AG09319 (cell line): ENCODE measurements at regions not wholly inside any gene's neighbourhood (a gene's known extent, or its start where the extent isn't known, plus 50 kb on each side); places are given as distances from the start of the nearest gene placed in this dataset.

Source experiments
- DNase-seq: peaks from one replicate; pipeline ENCODE4 v3.0.0-alpha.2; 2010; ENCODE audit warnings: low read depth; ENCODE audit errors: extremely low read depth
- TF ChIP-seq, protein P1 (sequence below): IDR thresholded peaks from 2 replicates; pipeline ENCODE4 v1.5.1; 2011; ENCODE audit warnings: low read depth, mild to moderate bottlenecking, inconsistent platforms, low read length, moderate library complexity

DNA sequence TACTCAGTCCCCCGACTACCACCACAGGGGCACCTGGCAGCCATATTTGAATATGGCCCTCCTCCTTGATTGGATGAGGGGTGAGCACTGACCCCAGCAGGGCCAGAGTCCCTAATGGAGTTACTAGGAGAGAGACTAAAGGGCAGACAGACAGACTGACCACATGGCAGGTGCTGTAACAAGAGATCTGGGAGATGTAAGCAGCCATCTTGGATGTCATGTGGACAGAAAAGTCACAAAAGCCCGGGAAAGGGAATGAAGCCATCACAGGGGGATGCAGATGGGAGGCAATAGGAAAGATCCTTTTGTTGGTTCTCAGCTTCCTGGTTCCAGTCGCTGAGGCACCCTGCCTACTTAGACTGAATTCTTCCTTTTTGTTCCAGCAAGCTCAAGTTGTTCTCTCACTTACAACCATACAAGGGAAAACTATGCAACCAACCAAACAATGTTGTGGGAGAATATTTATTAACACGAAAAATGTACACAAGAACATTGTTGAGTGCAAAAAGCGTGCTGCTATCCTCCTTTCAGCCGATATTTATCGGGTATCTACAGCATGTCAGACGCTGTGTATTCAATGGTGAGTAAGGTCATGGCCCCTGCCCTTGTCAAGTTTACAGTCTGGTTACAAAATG lies 511.6 kb upstream of the PROK2 start:
- DNase-seq, result no peak
- TF ChIP-seq, protein P1, sequence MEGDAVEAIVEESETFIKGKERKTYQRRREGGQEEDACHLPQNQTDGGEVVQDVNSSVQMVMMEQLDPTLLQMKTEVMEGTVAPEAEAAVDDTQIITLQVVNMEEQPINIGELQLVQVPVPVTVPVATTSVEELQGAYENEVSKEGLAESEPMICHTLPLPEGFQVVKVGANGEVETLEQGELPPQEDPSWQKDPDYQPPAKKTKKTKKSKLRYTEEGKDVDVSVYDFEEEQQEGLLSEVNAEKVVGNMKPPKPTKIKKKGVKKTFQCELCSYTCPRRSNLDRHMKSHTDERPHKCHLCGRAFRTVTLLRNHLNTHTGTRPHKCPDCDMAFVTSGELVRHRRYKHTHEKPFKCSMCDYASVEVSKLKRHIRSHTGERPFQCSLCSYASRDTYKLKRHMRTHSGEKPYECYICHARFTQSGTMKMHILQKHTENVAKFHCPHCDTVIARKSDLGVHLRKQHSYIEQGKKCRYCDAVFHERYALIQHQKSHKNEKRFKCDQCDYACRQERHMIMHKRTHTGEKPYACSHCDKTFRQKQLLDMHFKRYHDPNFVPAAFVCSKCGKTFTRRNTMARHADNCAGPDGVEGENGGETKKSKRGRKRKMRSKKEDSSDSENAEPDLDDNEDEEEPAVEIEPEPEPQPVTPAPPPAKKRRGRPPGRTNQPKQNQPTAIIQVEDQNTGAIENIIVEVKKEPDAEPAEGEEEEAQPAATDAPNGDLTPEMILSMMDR, result no peak

DNA sequence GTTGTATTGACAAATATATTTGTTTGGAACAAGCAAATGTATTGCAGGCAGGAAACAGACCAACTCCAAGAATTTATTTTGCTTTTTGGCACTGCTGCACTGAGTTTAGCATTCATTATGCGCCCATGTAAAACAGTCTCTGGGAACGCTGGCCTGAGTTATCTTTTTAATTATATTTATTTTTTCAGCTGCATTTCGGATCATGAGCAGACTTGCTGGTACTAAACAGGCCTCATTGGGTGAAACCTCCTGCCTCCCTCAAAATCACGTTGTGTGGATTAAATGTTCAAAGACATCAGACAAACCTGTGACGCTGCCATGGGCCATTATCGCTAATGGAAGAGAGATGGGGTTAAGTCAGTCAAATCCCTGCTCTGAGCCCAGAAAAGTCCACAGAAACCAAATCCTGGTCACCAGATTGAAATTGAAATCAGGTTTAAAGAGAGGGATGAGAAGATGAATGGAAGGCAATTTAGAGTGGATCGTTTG lies 511.1 kb upstream of the PROK2 start:
- TF ChIP-seq, protein P1, result no peak
- DNase-seq, result no peak

DNA sequence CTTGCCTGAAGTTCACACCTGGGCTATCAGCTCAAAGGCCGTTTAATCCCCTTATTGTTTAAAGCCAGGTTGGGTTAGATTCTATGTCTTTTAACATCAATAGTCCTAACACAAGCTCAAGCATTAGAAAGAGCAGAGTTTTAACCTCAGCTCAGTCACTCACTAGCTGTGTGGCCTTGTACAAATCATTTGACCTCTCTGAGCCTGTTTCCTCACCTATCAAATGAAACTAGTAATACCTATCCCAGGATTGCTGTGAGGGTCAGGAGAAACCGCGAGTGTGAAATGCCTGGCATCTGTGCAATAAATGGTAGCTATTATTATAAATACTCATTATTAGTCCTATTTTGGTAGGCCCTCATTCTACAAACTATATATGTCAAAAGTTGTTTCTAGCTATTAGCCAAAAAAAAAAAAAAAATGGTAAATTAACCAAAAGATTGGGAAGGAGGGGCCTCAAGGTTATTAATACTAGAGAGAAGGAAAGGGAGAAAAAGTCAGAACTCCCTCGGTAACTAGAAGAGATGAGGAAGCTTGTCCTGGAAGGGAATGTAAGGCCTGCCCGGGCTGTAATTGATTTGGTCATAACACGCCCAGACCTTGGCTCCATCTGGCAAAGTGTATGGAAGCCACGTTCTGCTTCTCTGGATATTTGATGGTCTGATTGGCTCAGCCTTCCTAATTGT lies 510.5 kb upstream of the PROK2 start:
- TF ChIP-seq, protein P1, result no peak
- DNase-seq, result peak; percentile 22

DNA sequence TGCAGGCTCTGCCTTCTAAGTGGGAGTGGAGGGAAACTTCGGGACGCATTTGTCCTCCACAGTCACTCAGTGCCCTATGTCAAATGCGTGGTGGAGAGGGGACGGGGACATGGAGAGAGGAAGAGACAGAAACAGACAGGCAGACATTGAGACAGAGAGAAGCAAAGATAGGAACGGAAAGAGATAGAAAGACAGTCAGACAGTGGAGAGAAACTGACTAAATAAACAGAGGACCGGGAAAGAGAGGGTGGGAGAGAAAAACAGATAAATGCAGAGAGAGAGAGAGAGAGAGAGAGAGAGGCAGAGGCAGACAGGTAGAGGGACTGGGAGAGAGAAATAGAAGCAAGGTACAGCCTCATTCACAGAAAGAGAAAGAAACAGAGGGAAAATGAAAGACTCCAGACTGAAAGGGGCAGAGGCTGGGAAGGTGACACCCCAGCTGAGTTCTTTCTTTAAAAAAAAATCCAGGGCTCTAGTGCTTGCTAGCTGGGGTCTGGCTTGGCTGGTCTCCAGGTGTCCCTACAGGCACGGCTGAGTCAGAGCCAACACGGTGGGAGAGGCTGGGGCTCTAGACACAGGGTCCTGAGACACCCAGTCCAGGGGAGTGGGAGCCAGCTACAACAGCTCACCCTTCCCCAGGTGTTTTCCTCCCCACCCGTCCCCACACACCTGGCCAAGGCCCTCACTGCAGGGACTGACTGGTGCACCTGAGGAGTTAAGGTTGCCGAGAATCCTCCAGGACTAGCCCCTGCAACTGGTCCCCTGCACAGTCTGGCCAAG lies 506.1 kb upstream of the PROK2 start:
- no peak for DNase-seq
- TF ChIP-seq, protein P1, result no peak

DNA sequence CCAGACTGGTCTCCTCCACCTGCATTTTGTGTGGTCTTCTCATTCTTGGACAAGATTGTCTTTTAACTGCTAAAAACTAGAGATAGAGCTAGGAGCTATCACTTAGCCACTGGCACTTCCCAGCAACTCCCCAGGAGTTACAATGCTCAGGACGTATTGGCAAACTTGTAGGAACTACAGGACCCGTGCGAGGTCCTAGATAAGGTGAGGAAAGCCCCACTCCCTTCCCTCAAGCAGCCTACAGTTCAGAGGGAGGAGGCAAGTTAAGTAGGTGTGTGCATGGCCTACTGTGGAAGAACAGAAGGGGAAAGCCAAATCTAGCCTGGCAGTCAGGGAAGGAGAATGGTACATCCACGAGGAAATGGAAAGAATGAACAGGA lies 504.7 kb upstream of the PROK2 start:
- TF ChIP-seq, protein P1, result no peak
- DNase-seq, result no peak

DNA sequence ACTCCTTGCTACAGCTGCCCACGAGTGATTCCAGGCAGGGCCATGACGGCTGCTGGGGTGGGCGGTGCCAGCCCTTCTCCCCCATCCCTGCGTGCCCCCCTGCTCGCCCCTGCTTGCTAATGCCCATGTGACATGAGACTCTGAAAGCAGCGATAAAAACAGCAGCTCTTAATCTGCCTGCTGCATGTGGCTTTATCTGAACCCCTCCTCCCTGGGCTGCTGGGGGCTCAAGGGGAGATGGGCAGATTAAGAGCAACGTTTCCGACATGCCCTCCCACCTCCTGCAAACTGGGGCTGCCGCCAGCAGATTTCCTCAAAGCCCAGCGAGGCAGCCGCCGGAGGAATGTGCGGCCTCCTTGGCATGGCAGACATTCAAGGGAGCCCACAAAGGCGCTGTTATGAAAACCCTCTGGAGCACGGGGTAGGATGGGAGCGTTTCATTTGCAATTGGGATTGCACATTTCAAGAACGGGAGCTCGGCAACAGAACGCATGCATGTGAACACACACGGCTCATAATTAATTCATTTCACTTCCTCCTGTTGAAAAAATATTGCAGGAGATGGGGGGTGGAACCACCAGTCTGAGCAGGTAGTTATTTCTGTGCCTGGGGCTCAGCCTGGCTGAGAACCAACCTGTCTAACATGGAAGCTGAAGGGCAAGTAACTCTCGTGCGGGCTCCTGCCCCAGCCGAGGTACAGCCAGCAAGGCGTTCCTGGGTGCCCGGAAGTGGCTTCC lies 504.2 kb upstream of the PROK2 start:
- TF ChIP-seq, protein P1, result no peak
- peak; percentile 31 for DNase-seq

DNA sequence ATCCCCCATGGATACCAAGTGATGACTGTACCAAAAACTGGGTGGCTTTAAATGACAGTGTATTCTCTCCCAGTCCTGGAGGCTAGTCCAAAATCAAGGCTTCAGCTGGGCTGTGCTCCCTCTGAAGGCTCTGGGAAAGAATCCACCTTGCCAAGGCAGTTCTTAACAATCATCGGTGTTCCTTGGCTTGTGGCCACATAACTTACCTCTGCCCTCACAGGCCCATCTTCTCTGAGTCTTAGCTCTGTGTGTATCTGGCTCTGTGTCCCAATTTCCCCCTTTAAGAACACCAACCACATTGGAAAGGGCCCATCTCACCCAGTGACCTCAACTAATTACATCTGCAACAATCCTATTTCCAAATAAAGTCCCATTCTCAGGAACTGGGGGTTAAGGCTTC lies 503.0 kb upstream of the PROK2 start:
- TF ChIP-seq, protein P1, result no peak
- no peak for DNase-seq
